ENCODE measurements at regions not wholly inside any gene's neighbourhood (a gene's known extent, or its start where the extent isn't known, plus 50 kb on each side); places are given as distances from the start of the nearest gene placed in this dataset.
"Not testable (repeated sequence)": the region's sequence is repeated elsewhere in the genome, so short reads cannot be mapped to it uniquely, and the experiment has no call there.

- not testable (repeated sequence) for TF ChIP-seq POLR2A (IDR thresholded peaks at IDR 0.05); CTCF (IDR thresholded peaks at IDR 0.05 in 4 of 5, conservative IDR thresholded peaks at IDR 0.05 in 1 of 5)
These were observed 177.6 kb downstream of the CPEB2 start for GRCh38 chr4:15179842-15180241.

All from gastrocnemius medialis (tissue), 4 donors.